SH-SY5Y (cell line): ENCODE measurements at regions not wholly inside any gene's neighbourhood (a gene's known extent, or its start where the extent isn't known, plus 50 kb on each side); places are given as distances from the start of the nearest gene placed in this dataset.

Experiments
- GATA2 ChIP-seq: IDR thresholded peaks from 2 replicates; pipeline ENCODE4 v1.6.1; 2011; ENCODE audit warnings: mild to moderate bottlenecking, low read depth, low read length
- GATA3 ChIP-seq: IDR thresholded peaks from 2 replicates; pipeline ENCODE4 v1.6.1; 2011; ENCODE audit warnings: low read depth, mild to moderate bottlenecking, low read length, moderate library complexity

DNA sequence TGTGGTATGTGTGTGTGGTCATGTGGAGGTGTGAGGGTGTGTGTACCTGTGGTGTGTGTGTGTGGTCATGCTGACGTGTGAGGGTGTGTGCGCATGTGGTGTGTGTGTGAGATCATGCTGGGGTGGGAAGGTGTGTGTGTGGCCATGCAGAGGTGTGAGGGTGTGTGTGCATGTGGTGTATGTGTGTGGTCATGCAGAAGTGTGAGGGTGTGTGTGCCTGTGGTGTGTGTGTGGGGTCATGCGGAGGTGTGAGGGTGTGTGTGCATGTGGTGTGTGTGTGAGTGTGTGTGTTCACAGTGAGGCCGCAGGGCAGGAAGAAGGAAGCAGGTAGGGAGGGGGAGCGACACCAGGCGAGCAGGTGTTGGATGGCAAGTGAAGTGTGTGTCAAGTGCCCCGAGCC, 259.0 kb downstream of the LOXHD1 start:
- TF ChIP-seq GATA2 (no peak), GATA3 (no peak)
